ENCODE measurements at regions not wholly inside any gene's neighbourhood (a gene's known extent, or its start where the extent isn't known, plus 50 kb on each side); places are given as distances from the start of the nearest gene placed in this dataset.

DNA sequence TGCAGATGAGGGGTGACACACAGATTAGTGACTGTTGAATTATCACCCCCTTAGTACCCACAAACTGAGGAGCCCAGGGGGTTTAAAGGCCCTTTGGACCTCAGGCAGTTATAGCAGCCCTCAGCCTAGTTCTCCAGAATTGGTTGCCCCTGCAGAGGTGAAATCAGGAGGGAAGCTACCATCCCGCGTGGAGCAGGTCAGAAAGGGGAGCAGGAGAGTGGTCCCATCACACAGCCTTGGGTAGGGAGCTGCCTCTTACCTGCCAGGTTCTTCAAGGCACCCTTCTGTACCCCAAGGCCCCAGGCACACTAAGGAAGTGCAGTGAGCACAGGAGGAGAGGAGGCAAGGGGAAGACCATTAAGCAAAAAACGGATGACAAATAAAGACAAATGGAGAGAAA is 121.2 kb upstream of the TNR start:
- no peak for DNase-seq

DNA sequence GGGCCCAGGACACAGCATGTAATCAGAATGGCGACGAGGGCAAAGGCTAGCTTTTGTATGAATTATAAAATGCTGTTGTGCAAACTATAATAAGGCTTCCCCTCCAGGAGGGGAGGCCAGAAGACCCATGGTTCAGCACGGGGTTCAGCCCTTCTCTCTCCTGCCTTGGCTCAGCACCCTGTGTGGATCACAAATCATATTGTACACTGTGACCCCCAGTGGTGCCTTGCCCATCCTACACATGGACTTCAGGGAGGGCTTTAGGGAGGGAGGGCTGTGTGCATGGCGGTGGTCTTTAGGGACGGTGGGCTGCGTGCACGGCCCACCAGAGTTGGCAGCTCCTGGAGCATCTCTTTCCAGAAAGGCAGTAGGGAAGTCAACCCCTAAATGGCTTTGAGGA is 120.8 kb upstream of the TNR start:
- peak in 1 of 2 experiments; percentile 1 for DNase-seq

DNA sequence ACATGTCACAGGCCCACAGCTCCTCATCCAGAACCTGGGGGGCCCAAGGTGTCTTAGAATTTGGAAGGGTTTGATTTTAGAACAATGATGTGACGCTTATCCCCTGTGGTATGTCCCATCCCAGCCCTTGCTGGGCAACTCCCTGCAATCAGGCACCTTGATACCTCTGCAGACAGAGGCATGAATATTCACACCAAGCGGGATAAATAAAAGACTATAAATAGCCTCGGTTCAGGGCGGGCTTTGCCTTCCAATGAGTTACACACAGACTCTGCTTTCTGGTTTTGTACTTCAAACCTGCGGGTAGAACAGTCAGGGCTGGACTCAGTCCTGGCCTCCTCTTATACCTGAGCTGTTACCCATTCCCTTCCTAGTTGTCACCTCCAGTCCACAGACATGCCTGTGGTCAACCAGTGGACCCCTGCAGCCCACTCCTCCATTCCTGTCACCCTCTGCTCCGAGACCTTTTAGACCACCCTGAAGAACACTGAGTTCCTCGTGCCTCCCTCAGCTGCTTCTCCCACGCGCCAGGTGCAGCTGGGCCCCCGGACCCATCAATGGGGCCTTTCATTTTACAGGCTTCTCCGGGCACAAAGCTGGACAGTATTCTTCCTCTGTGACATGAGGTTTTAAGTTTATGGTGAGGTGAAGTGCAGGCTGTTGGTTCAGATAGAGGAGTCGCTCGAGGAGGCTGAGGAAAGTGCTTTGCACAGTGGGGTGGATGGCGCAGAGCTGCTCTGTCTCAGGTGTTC is 120.1 kb upstream of the TNR start:
- no peak for DNase-seq

DNA sequence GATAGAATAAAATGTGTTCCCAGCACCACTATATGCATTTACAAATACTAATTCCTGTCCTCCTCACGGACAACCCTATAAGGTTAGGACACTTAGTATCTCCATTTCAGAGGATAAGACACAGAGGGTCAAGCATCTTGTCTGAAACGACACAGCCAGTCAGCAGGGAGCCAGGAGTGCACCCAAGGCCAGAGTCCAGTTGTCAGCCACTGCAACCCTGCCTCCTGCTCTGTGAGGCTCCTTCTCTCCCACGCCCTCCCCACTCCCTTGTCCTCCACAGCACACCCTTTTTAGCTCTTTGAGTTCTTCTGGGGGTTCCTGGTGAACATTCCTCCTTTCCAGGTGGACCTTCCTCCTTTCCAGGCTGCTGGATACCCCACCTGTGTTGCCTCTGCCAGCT is 119.0 kb upstream of the TNR start:
- no peak for DNase-seq

DNA sequence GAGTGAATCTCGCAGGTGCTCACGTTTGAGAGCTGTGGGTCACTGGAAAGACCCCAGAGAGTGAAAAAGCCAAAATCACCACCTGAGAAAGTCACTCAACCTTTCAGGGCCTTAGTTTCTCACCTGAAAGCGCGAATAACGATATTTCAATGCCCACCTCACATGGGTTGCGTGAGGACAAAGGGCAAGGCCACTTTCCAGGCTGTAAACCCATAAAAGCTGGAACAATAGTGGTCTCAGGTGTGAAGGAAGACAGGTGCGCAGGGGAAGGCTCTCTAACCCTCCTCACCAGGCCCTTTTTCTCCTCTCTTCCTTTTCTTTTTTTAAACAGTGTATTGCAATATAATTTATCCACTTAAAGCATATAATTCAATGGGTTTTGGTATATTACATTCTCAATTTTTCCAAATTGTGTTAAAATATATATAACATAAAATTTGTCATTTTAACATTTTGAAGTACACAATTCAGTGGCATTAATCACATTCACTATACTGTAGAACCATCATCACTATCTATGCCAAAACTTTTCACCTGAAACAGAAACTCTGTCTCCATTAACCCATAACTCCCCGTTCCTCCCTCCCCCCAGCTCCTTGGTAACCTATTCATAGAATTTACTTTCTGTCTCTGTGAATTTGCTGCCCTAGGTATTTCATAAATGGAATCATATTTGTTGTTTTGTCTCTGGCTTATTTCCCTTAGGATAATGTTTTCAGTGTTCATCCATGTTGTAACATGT is 118.4 kb upstream of the TNR start:
- DNase-seq, result no peak

- peak in 1 of 2 experiments; percentile 8 for DNase-seq
These were observed 114.4 kb upstream of the TNR start for GRCh38 chr1:175857756-175858155.

DNA sequence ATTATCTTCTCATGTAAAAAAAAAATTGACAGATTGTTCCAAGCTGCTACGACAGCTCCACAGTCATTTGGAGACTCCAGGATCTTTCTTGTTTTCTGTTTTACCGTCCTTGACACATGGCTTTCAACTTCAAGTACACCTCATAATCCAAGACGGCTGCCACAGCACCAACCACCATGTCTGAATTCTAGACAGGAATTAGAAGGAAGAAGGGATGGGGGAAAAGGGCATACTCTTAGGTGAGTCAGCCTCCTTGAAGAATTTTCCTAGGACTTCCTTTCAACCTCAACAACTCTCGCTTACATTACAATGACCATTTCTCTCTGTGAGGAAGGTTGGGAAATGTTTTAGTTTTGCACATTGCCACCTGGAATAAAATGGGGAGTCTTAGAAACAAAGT is 110.3 kb upstream of the TNR start:
- DNase-seq, result no peak

- no peak for DNase-seq
These were observed 108.4 kb upstream of the TNR start for GRCh38 chr1:175851749-175852148.

DNA sequence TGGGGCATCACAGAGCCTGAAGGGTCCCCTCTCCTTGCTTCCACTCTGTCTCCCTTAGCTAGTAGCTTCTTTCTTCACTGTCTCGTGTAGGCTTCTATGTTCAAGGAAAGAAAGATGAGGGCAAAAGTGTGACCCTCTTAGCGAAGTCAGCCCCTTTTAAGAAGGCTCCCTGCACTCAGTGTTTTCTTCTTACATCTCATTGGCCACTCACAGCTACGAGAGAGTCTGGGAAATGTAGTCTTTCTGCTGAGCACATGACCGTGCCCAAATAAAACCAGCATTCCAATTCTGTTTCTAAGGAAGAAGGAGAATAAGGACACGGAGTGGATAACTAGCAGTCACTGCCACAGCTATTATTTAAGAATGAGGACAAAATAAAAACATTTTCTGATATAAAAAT is 104.9 kb upstream of the TNR start:
- DNase-seq, result no peak

GRCh38 chr1:175845985-175846384 is 102.6 kb upstream of the TNR start:
- no peak for DNase-seq

GRCh38 chr1:175845338-175845737 is 101.9 kb upstream of the TNR start:
- DNase-seq, result no peak

DNA sequence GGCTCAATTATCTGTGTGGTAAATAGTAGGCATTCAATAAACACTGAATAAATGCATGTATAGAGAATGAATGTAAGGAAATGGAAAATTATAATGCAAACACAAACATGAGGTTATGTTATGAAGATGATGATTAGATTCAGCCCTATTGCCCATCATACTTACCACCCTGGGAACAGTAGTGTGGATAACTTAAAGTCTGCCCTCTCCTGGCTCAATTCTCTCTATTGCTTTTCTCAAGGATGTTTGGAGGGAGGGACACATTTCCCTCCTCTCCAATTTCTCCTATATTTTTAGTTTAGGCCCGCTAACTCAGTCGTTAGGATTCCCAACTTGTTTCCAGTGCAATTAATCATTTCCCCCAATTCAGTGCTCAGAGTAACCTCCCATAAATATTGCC is 101.5 kb upstream of the TNR start:
- peak in 1 of 2 experiments; percentile 4 for DNase-seq

DNA sequence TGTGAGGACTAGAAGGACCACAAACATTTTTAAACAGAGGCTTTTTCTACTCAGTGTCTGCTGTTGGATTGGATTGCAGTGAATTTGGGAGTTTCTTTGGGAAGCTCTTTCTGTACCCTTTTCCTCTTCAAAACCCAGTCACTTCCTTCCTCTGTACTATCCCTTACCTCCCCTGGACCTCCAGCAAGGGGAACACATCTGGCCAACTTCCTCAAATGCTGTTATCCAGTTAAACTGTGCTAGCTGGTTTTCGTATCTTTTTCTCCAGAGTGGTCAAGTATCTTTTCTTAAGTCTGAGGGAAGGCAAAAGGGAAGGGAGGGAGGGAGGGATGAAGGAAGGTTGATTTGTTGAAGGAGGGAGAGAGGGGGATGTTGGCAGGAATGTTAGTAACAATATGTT is 99.2 kb upstream of the TNR start:
- no peak for DNase-seq

- DNase-seq, result peak; percentile 67 to 87
These were observed 98.4 kb upstream of the TNR start for GRCh38 chr1:175841738-175842187.

DNA sequence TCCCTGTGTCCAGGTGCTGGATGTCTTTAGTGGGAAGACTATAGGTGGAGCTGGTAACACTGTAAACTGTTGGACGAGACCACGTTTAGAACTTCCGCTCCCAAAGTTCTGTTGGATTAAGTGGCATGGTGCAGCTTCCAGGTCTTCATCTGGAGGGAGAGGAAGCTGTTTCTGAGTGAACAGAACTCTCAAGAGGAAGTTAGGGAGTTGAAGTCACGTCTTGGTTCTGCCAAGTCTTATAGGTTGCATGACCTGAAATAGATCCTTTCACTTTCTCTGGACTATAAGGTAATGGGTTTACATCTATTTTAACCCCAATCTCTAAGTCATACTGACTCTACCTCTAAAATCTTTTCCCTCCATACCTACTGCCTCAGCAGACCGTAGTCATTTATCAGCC is 97.4 kb upstream of the TNR start:
- DNase-seq, result no peak

- DNase-seq, result no peak
These were observed 96.6 kb upstream of the TNR start for GRCh38 chr1:175839779-175840669.

DNA sequence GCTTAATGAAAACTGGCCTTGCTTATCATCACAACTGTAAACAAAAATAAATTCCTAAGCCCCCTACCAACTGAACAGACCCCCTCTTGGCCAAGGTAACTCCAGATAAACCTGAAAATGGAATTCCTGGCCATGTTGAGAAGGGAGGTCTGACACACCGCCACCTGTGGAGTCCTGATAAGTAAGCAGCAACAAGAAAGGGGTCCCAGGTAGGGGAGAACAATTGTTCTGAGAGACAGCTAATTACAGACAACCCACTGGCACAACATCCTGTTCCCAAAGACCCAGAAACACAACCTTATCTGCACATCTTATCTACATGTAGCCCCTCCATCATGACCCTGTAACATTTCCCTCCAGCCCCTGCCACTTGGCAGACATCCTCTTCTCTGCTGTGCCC is 91.2 kb upstream of the TNR start:
- no peak for DNase-seq

DNA sequence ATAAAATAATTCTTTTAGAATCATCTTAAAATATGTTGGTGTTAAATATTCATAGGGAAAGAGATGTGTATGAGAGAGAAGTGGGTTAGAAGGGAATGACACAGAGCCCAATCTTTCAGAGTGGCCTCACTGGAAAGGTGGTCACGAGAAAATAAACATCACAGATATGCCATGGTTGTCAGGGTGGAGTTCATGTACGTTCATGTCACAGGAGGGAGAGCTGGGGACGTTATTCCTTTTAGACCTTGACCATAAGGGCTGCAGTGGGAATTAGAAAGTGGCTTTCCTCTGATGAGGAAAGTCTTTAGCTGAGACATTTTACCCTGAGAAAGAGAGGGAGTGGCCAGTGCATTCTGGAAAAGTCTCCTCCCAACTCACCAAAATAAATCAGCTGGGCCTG is 90.6 kb upstream of the TNR start:
- DNase-seq, result no peak

GRCh38 chr1:175833502-175833901 is 90.1 kb upstream of the TNR start:
- DNase-seq, result no peak

GRCh38 chr1:175830500-175830899 is 87.1 kb upstream of the TNR start:
- no peak for DNase-seq

DNA sequence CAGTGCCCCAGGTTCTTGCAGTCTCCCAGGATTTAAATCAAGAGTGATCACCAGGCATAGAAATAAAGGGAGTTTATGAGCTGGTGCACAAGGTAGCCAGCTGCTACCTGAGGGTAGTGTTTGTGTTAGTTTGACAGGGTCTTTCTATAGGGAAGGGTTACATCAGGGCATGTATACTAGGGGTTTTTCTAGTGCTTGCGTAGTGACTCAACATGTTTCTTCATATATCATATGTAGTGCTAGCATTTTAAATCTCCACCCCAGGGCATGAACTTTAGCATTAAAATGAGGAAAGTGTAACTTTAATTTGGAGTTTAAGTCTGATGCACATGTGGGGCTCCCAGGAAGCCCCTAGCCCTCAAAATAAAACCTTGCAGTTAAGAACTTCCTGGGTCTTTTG is 86.5 kb upstream of the TNR start:
- no peak for DNase-seq

DNA sequence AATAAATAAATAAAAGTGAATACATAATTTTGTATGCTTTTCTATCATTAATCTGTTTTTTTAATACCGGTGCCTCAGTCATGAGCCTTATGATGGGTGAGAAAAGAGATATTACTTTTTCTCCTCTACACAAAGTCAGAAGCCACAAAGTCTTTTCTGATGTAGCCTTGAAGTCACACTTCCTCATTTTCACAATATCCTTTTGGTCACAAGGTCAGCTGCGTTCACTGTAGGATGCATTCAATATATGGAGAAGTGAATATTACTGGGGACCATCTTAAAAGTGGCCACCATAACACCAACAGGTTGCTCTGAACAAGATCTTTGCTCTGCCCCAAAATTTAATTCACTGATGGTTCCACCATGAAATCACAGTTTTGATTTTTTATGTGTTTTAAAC is 83.3 kb upstream of the TNR start:
- no peak for DNase-seq

DNA sequence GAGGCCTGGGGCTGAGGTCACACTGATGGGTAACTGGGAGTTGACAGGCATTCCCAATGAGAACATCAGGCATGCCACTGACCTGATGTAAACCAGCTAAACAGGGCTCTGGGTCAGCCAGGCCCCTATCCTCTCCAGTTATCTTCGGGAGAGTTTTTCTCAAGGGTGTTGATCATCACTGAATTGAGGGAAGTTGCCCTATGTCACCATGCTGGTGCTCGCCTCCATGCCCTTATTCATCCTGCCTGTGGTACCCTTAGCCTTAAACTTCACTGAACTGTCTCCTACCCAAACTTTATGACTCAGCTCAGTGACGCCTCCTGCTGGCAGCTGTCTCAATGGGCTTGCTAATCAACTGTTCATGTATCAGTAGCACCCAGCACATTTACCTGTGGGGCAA is 80.7 kb upstream of the TNR start:
- peak; percentile 3 to 4 for DNase-seq

GRCh38 chr1:175823406-175823805 is 80.0 kb upstream of the TNR start:
- no peak for DNase-seq

Data from NCI-H524 (cell line).